Erythroblast (primary cell): ENCODE measurements at regions not wholly inside any gene's neighbourhood (a gene's known extent, or its start where the extent isn't known, plus 50 kb on each side); places are given as distances from the start of the nearest gene placed in this dataset.
"Not testable (repeated sequence)": the region's sequence is repeated elsewhere in the genome, so short reads cannot be mapped to it uniquely, and the experiment has no call there.

Experiments used
- DNase-seq, 2 experiments: peaks; one replicate each; lab custom pipeline; 2025; lab: John Stamatoyannopoulos, UW
- GATA1 ChIP-seq: IDR thresholded peaks from 2 replicates; pipeline ENCODE4 v1.6.1; 2011; ENCODE audit warnings: low read depth, mild to moderate bottlenecking, control low read depth, low read length, moderate library complexity
- POLR2A ChIP-seq: IDR thresholded peaks from 2 replicates; pipeline ENCODE4 v1.6.1; 2011; ENCODE audit warnings: mild to moderate bottlenecking, low read length

GRCh38 chr3:170689296-170689829 lies 103.5 kb upstream of the SLC7A14 start:
- DNase-seq, result no peak

DNA sequence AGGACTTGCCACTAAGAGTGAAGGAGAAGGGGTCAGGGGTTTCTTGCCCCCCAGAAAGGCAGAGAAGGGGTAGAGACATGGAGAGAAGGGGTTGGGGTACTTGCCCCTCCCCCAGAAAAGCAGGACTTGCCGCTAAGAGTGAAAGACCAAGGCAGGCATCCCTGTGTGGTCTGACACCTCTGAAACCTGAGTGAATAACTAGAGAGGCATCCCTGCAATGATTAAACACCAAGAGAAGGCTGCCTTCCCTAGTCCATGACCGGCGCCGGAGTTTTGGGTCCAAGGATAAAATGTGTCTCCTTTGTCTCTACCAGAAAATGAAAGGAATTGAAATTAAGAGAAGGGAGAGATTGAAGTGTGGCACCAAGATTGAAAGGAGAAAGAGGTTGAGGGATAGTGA lies 102.3 kb upstream of the SLC7A14 start:
- not testable (repeated sequence) for DNase-seq

More at GRCh38 chr3:170689296-170689829, 103.5 kb upstream of the SLC7A14 start:
- no peak for TF ChIP-seq GATA1
- TF ChIP-seq POLR2A, result no peak

DNA sequence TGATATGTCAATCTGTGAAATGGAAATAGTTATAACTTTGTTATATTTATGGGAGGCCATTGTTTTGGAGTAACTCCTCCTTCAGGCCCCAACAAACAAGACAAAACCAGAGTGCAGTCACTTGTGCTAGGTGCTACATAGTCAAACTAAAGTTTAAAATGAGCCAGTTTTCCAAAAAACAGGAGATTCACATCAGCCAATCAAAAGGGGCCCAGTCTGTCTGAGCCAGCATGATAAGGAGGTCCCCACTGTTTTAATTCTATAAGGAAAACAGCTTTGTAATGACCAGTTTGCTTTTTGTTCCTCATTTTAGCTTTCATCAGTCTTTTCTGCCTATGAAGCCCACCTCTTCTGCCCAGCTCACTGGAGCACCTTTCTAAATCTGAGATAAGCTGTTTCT lies 94.7 kb upstream of the SLC7A14 start:
- TF ChIP-seq POLR2A, result no peak
- DNase-seq, result peak in 1 of 2 experiments; percentile 8

- TF ChIP-seq POLR2A, result no peak
- no peak for TF ChIP-seq GATA1
- no peak for DNase-seq
Observed at GRCh38 chr3:170679190-170679589, 93.3 kb upstream of the SLC7A14 start.

- DNase-seq, result no peak
- TF ChIP-seq GATA1, result no peak
- no peak for TF ChIP-seq POLR2A
Observed at GRCh38 chr3:170670504-170670903, 84.6 kb upstream of the SLC7A14 start.

GRCh38 chr3:170662986-170663385 lies 77.1 kb upstream of the SLC7A14 start:
- not testable (repeated sequence) for DNase-seq

DNA sequence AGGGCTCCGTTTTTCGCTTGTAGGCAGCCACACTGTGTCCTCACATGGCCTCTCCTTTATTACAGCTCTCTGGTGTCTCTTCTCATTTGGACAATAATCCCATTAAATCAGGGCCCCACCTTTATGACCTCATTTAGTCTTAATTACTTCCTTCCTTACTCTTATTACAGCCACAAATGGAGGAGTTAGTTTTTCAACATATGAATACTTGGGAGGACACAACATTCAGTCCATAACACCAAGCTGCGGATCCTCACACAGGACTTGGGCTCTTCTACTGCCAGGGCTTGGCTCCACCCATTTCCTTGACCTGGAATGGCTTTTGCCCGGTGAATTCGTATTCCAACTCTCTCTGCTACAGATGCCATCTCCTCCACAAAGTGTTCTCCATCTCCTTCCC lies 74.3 kb upstream of the SLC7A14 start:
- no peak for DNase-seq
- no peak for TF ChIP-seq POLR2A
- no peak for TF ChIP-seq GATA1

DNA sequence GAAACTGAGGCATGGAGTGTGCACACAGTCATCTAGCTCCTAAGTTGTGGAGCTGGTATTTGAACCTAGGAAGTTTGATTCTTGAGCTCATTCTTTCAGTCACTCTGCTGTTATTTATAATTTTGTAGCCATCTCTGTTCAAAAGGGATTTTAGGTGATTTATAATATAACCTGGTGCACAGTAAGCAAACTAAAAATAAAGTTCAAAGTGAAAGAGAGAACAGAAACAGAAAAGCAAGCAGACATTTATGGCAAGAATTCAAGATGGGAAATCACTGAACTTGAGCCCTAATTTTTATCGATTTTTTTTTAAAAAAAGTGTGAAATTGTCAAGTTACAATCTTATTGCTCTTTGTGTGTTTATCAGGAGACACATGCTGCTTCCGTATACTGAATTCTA lies 71.4 kb upstream of the SLC7A14 start:
- no peak for DNase-seq
- TF ChIP-seq GATA1 (no peak), POLR2A (no peak)

- no peak for DNase-seq
- no peak for TF ChIP-seq GATA1
- no peak for TF ChIP-seq POLR2A
Observed at GRCh38 chr3:170656284-170656683, 70.4 kb upstream of the SLC7A14 start.

- DNase-seq, result no peak
- no peak for TF ChIP-seq GATA1
- no peak for TF ChIP-seq POLR2A
Observed at GRCh38 chr3:170653801-170654200, 67.9 kb upstream of the SLC7A14 start.

GRCh38 chr3:170651260-170651845 lies 65.5 kb upstream of the SLC7A14 start:
- TF ChIP-seq GATA1 (no peak), POLR2A (no peak)
- no peak for DNase-seq

DNA sequence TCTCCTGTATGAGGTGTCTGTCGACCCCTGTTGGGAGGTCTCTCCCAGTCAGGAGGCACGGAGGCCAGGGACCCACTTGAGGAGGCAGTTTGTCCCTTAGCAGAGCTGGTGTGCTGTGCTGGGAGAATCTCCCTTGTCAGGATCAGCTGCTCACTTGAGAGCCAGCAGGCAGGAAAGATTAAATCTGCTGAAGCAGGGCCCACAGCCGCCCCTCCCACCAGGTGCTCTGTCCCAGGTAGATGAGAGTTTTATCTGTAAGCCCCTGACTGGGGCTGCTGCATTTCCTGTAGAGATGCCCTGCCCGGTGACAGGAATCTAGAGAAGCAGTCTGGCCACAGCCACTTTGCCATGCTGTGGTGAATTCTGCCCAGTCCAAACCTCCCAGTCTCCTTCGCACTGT lies 64.7 kb upstream of the SLC7A14 start:
- not testable (repeated sequence) for DNase-seq

- DNase-seq, result no peak
- TF ChIP-seq GATA1, result no peak
- TF ChIP-seq POLR2A, result no peak
Observed at GRCh38 chr3:170644711-170645110, 58.8 kb upstream of the SLC7A14 start.

DNA sequence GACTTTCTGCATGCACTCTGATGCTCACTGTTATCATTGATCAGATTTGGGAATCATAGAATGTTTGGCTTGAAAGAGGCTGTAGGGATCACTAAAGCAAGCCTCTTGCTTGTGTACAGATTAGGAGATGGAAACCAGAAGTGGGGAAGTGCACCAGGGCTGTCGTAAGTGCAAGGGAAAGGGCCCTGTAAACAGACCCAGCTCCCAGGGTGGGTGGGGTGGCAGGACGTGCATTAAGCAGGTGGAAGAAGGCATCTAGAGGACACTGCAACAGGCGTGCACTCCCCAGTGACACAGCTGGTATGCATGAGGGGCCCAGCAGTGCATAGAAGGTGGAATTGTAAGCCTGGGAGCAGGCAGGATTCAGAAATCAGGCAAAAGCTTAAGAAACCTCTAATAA lies 58.0 kb upstream of the SLC7A14 start:
- TF ChIP-seq GATA1, result no peak
- TF ChIP-seq POLR2A, result no peak
- no peak for DNase-seq

DNA sequence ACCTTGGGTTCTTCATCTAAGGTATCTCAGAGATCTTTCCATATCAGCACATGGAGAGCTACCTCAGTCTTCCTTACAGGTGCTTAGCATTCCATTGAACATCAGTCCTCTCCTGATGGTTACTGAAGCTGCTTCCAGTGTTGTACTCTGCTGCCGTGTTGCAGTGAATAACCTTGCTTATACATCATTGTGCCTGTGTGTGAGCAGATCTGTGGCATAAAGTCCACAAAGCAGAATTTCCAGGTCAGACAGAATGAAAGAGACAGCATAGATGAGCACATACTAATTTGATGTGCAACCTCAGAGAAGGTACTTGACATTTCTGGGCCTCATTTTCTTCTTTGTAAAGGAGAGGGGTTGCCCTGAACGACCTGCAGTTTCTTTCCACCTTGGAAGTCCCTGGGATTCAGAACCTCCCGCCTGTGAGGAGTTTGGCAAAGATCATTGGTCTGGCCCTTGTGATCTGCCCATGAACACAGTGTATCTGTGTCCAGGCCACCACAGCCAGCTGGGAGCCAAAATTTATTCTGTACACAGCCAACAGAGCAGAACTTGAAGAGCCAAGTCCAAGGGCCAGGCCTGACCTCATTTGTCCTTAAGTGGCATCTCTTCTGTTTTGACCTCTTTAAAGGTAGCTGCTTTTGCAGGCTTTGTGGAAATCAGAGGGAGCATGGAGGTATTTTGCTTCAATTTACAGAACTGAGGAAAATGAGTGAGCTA lies 57.2 kb upstream of the SLC7A14 start:
- DNase-seq, result no peak
- TF ChIP-seq GATA1, result no peak
- TF ChIP-seq POLR2A, result no peak
